GM12801 (cell line): ENCODE measurements at regions not wholly inside any gene's neighbourhood (a gene's known extent, or its start where the extent isn't known, plus 50 kb on each side); places are given as distances from the start of the nearest gene placed in this dataset.

Experiments used
- TF ChIP-seq, protein P1 (sequence below): IDR thresholded peaks from one replicate; pipeline ENCODE4 v1.5.1; 2011; ENCODE audit warnings: control low read depth; ENCODE audit not compliant: insufficient read length; ENCODE audit errors: extremely low read depth

DNA sequence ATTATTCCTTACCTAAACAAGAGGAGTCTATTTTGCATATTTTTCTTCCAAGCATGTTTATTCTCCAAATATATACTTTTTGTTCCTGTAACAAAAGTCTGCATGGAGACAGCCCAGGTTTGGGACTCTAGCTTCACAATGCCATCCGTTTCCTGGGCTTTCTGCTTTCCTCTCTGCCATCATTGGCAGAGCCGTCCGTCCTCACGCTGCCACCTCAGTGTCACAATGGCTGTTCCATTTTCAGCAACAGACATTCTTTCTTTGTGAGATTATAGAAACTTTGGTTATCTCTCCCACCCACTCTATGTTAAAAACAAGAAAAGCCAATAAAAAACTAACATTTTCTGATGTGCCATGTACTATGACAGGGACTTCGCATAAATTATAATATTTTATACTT, 825.2 kb downstream of the REEP3 start:
- TF ChIP-seq, protein P1, sequence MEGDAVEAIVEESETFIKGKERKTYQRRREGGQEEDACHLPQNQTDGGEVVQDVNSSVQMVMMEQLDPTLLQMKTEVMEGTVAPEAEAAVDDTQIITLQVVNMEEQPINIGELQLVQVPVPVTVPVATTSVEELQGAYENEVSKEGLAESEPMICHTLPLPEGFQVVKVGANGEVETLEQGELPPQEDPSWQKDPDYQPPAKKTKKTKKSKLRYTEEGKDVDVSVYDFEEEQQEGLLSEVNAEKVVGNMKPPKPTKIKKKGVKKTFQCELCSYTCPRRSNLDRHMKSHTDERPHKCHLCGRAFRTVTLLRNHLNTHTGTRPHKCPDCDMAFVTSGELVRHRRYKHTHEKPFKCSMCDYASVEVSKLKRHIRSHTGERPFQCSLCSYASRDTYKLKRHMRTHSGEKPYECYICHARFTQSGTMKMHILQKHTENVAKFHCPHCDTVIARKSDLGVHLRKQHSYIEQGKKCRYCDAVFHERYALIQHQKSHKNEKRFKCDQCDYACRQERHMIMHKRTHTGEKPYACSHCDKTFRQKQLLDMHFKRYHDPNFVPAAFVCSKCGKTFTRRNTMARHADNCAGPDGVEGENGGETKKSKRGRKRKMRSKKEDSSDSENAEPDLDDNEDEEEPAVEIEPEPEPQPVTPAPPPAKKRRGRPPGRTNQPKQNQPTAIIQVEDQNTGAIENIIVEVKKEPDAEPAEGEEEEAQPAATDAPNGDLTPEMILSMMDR: no peak

DNA sequence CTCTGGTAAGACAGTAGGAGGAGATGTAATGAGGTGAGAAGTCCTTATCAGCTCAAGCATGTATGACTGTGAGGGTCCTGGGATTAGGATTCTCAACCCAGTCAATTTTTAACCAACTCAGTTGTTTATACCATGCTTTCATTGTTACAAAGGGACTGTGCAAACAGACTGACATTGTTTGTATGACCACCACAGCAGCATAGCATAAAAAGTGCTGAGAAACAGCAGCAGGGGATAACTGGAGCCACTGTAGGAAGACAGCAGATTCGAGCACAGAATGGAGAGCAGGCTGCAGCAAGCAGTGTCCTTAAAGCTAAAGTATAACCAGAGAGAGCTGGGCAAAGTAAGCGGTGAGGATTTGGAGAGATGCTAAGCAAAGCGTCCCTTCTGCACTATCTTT, 829.5 kb downstream of the REEP3 start:
- TF ChIP-seq, protein P1: no peak

DNA sequence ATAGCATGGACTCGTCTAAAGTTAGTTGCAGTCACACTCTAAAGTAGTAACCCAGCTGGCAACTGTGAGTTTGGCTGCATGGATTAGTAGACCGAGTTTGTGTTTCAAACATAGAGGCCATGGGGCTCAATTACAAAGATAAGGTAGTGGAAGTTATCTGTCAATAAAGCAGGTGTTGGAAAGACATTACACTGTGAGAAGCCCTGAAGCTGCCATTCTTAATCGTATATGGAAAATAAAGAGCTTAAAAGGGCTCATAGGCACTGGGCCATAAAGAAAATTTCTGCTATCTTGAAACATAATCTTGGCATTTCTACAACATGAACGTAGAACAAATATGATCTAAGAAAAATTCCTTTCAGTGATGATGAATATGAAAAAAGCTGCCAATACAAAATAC, 837.7 kb downstream of the REEP3 start:
- TF ChIP-seq, protein P1: no peak

DNA sequence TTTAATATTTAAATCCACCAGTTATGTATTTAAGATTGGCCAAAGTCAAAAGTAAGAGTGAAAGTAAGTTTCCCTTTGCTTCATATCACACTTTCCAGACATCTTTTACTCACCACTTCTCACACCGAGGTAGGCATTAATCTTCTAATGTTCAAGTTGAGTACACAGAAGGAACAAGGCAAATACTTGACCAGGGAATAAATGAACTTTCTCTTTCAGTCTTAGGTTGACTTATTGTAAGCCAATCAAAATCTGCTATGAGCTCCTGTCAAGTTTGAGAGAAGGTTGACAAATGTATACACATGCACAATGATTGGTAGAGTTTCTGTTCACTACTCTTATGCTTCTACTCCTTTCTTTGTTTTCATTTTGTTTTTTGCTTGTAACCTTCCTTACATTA, 842.5 kb downstream of the REEP3 start:
- TF ChIP-seq, protein P1: no peak

DNA sequence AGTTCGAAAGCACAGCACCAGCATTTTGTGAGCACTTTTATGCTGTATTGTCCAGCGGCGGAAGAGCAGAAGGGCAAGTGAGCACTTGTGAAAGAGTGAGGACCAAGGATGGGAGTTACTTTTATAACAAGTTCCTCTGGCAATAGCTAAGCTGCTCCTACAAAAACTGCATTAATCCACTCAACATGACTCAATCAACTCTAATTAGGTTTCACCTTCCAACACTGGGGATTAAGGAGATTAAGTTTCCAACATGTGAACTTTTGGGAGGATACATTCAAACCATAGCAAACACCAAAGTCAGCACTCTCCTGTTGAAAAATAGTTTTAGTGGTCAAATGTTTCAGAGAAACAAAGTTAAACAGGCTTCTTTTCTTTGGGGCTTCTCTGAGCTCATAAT, 844.5 kb downstream of the REEP3 start:
- TF ChIP-seq, protein P1: no peak

DNA sequence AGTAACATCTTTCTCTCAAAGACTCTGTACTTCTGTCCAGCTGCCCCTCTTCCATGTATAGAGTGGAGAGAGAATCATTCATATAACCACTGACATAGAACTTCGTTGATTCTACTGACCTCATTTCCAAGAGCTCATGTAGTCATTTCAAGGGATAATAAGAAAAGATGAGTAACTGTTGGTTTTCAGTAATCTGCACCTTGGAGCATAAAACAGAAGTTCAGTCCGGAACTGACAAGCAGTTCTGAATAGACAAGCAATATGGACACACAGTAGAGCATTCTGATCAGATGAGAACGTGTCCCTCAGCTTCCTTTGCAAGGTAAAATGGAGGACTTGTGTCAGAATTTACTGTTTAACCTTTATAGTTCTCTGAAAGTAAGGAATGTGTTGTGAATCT, 847.1 kb downstream of the REEP3 start:
- TF ChIP-seq, protein P1: no peak

DNA sequence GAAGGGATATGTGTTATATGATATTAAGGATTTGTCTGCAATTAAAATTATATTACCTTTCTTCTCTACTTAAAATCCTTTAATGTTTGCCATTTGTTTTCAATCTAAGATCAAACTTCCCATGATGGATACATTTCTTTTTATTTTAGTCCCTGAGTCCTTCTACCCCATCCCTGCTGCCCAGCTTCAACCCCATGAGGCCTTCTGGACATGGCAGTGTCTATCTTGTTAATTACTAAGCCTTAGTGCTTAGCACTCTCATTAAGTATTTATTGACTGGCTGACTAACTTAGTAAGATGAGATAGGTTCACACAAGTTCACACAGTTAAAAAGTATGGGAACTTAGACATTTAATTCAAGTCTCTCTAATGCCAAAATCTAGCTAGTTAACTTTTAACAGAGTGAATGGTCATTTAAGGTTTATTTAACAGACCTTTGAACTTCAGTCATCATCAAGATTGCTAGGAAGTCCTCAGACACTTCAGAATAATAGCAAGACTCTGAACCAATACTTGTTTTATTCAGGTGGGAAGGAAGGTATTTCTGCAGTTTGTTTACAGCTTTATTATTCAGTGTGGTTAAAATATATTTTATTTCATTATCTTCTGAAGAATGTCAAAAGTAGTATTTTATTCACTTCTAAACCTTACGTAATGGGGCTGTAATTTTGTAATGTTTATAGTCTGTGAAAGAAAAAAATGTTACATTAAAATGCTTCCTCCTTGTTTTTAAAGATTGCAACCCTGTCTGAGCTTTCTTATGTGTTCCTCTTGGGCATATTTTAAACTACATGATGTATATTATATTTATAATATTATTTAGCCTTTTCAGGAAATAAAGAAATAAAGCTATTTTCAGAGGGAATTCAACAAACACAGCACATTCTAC, 848.9 kb downstream of the REEP3 start:
- TF ChIP-seq, protein P1: no peak

DNA sequence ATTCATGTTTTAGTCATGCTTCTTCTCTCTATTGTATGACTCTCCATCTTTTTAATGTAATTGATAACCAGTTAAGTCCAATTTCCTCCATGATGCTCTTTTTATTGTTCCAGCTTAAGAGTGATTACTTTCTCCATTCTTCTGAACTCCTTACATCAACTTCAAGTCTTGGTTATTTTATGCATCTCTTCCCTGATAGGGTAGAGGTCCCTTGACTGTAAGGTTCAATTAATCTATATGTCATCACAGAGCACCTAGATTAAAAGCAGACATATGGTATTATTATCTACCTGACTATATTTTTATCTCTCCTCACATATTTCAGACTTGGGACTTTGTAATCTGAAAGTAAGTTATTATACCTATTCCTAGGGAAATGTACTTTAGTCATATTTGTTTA, 853.1 kb downstream of the REEP3 start:
- TF ChIP-seq, protein P1: no peak
